Breast epithelium (tissue), 3 donors: ENCODE measurements at regions not wholly inside any gene's neighbourhood (a gene's known extent, or its start where the extent isn't known, plus 50 kb on each side); places are given as distances from the start of the nearest gene placed in this dataset.

Experiments used
- CTCF ChIP-seq, 3 donors: fragments of 450-650 bp; IDR thresholded peaks; one replicate each; pipeline ENCODE4 v1.5.1; 2016 to 2017; ENCODE audit warnings: antibody characterized with exemption in 3 of 3, mild to moderate bottlenecking in 3 of 3, moderate library complexity in 3 of 3
- POLR2A ChIP-seq: fragments of 450-650 bp; IDR thresholded peaks from one replicate; pipeline ENCODE4 v1.6.1; 2016; ENCODE audit warnings: antibody characterized with exemption, mild to moderate bottlenecking, moderate library complexity

- TF ChIP-seq CTCF (IDR thresholded peaks at IDR 0.05) (no peak), POLR2A (no peak)
Measured at GRCh38 chr4:174135530-174135929, 147.9 kb downstream of the FBXO8 start.
